Thyroid gland (tissue), 4 donors: ENCODE measurements at regions not wholly inside any gene's neighbourhood (a gene's known extent, or its start where the extent isn't known, plus 50 kb on each side); places are given as distances from the start of the nearest gene placed in this dataset.
"Not testable (repeated sequence)": the region's sequence is repeated elsewhere in the genome, so short reads cannot be mapped to it uniquely, and the experiment has no call there.

ENCODE experiments used
- DNase-seq, 2 donors: peaks; one replicate each; pipeline ENCODE4 v3.0.0-alpha.2; 2019
- H3K27ac ChIP-seq, 3 donors: fragments of 200-600 bp; sonication (generic); 1 replicate in 2 of 3; 2 replicates in 1 of 3; pipeline ENCODE4 v1.5.1; 2016 to 2019; ENCODE audit warnings: mild to moderate bottlenecking in 1 of 3, moderate library complexity in 1 of 3
- H3K27me3 ChIP-seq: fragments of 200-600 bp; sonication (generic); one replicate; pipeline ENCODE4 v1.5.1; 2019
- H3K36me3 ChIP-seq, 2 donors: fragments of 200-600 bp; sonication (generic); one replicate each; pipeline ENCODE4 v1.5.1; 2016 to 2019
- H3K4me1 ChIP-seq, 2 donors: fragments of 200-600 bp; sonication (generic); one replicate each; pipeline ENCODE4 v1.5.1; 2017 to 2019
- H3K4me3 ChIP-seq, 3 donors: fragments of 200-600 bp; sonication (generic); replicated peaks in 1 of 3; 1 replicate in 2 of 3; 2 replicates in 1 of 3; pipeline ENCODE4 v1.5.1; 2016; ENCODE audit warnings: mild to moderate bottlenecking in 1 of 3
- H3K9me3 ChIP-seq: fragments of 200-600 bp; sonication (generic); one replicate; pipeline ENCODE4 v1.5.1; 2017
- CTCF ChIP-seq, 6 experiments: fragments of 200-600 bp in 3 of 6; fragments of 450-650 bp in 3 of 6; sonication (generic) in 3 of 6; IDR thresholded peaks; one replicate each; pipeline ENCODE4 v1.5.1; 2016 to 2019; ENCODE audit warnings: antibody characterized with exemption in 6 of 6, mild to moderate bottlenecking in 2 of 6, inconsistent platforms in 1 of 6, moderate library complexity in 1 of 6
- POLR2A ChIP-seq, 2 donors: fragments of 450-650 bp; IDR thresholded peaks; one replicate each; pipeline ENCODE4 v1.6.1; 2017; ENCODE audit warnings: antibody characterized with exemption in 2 of 2, mild to moderate bottlenecking in 2 of 2, moderate library complexity in 1 of 2
- WGBS, 2 donors: methylation state at CpG; one replicate each; pipeline ENCODE4 v1.1.5; 2017; 5-methylcytosine and 5-hydroxymethylcytosine counted together
- intact Hi-C: fragments of 100-400 bp; cut with DNase I; formaldehyde crosslinking; loops from one replicate; pipeline ENCODE4 v1.15.1; 2023

- no peak for DNase-seq
- no peaks in the 10 kb centered on the region for H3K36me3 ChIP-seq
- TF ChIP-seq CTCF (IDR thresholded peaks at IDR 0.05) (no peak), POLR2A (IDR thresholded peaks at IDR 0.05) (no peak)
- no peak overlapping the region for H3K27ac ChIP-seq
- H3K4me3 ChIP-seq, result no peak overlapping the region
- H3K9me3 ChIP-seq, result no peaks in the 10 kb centered on the region
- no peaks in the 10 kb centered on the region for H3K27me3 ChIP-seq
- WGBS, 2 donors, result 84 to 88% methylated on average over 2 of the region's 2 CpGs
- H3K4me1 ChIP-seq, result no peaks in the 10 kb centered on the region
- intact Hi-C loops, result no loop called here
Measured at GRCh38 chr5:15282611-15283010, 217.4 kb upstream of the FBXL7 start.

GRCh38 chr5:15271596-15271995, 228.4 kb upstream of the FBXL7 start:
- H3K27me3 ChIP-seq, H3K9me3 ChIP-seq, H3K4me3 ChIP-seq, DNase-seq, H3K36me3 ChIP-seq, intact Hi-C loops, H3K4me1 ChIP-seq, H3K27ac ChIP-seq: not testable (repeated sequence)
- WGBS, 2 donors, result 58 to 61% methylated on average over 6 to 9 of the region's 9 CpGs

- no peak for DNase-seq
- Histone ChIP-seq H3K4me3 (no peak overlapping the region), H3K9me3 (no peaks in the 10 kb centered on the region), H3K27me3 (no peaks in the 10 kb centered on the region), H3K27ac (no peak overlapping the region), H3K4me1 (no peaks in the 10 kb centered on the region), H3K36me3 (no peaks in the 10 kb centered on the region)
- intact Hi-C loops, result no loop called here
- TF ChIP-seq CTCF (IDR thresholded peaks at IDR 0.05) (no peak), POLR2A (IDR thresholded peaks at IDR 0.05) (no peak)
- WGBS, 2 donors, result 54 to 69% methylated on average over 2 of the region's 2 CpGs
Measured at GRCh38 chr5:15267966-15268365, 232.0 kb upstream of the FBXL7 start.

- H3K27ac ChIP-seq, result no peak overlapping the region
- 83 to 95% methylated on average over 1 of the region's 1 CpG for WGBS, 2 donors
- no peak overlapping the region for H3K4me3 ChIP-seq
- H3K36me3 ChIP-seq, result no peaks in the 10 kb centered on the region
- H3K4me1 ChIP-seq, result no peaks in the 10 kb centered on the region
- no peaks in the 10 kb centered on the region for H3K27me3 ChIP-seq
- DNase-seq, result no peak
- no peaks in the 10 kb centered on the region for H3K9me3 ChIP-seq
- no peak for TF ChIP-seq CTCF (IDR thresholded peaks at IDR 0.05)
- TF ChIP-seq POLR2A (IDR thresholded peaks at IDR 0.05), result no peak
- intact Hi-C loops, result no loop called here
Measured at GRCh38 chr5:15266841-15267240, 233.1 kb upstream of the FBXL7 start.

GRCh38 chr5:15266229-15266628, 233.8 kb upstream of the FBXL7 start:
- TF ChIP-seq POLR2A (IDR thresholded peaks at IDR 0.05), result no peak
- no peak for TF ChIP-seq CTCF (IDR thresholded peaks at IDR 0.05)
- Histone ChIP-seq H3K4me3 (no peak overlapping the region), H3K9me3 (no peaks in the 10 kb centered on the region), H3K27ac (no peak overlapping the region), H3K36me3 (no peaks in the 10 kb centered on the region), H3K4me1 (no peaks in the 10 kb centered on the region), H3K27me3 (no peaks in the 10 kb centered on the region)
- intact Hi-C loops, result no loop called here
- 83 to 95% methylated on average over 1 of the region's 1 CpG for WGBS, 2 donors
- no peak for DNase-seq

- intact Hi-C loops, result no loop called here
- WGBS, 2 donors, result 50 to 75% methylated on average over 1 of the region's 1 CpG
- Histone ChIP-seq H3K27me3 (no peaks in the 10 kb centered on the region), H3K9me3 (no peaks in the 10 kb centered on the region), H3K27ac (no peak overlapping the region), H3K4me3 (no peak overlapping the region), H3K4me1 (no peaks in the 10 kb centered on the region), H3K36me3 (no peaks in the 10 kb centered on the region)
- no peak for DNase-seq
- TF ChIP-seq CTCF (IDR thresholded peaks at IDR 0.05) (no peak), POLR2A (IDR thresholded peaks at IDR 0.05) (no peak)
Measured at GRCh38 chr5:15263942-15264341, 236.0 kb upstream of the FBXL7 start.
